ENCODE measurements at regions not wholly inside any gene's neighbourhood (a gene's known extent, or its start where the extent isn't known, plus 50 kb on each side); places are given as distances from the start of the nearest gene placed in this dataset.
"Not testable (repeated sequence)": the region's sequence is repeated elsewhere in the genome, so short reads cannot be mapped to it uniquely, and the experiment has no call there.

DNA sequence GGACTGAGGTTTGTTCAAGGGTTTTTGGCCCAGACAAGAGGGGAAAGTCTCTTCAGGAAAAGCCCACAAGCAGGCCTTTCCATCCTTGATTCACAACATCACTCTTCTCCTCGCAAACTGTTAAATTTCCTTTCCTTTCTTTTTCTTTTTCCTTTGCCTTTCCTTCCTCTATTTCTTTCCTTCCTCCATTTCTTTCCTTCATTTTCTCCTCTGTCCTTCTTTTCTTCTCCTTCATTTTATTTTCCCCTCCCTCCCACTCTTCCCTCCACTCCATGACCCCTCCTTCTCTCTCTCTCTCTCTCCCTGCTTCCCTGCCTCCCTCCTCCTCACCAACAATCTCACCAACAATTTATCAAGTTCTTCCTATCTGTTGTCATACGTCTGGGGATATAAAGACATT lies 89.1 kb downstream of the FAM72B start:
- TF ChIP-seq, protein P1, sequence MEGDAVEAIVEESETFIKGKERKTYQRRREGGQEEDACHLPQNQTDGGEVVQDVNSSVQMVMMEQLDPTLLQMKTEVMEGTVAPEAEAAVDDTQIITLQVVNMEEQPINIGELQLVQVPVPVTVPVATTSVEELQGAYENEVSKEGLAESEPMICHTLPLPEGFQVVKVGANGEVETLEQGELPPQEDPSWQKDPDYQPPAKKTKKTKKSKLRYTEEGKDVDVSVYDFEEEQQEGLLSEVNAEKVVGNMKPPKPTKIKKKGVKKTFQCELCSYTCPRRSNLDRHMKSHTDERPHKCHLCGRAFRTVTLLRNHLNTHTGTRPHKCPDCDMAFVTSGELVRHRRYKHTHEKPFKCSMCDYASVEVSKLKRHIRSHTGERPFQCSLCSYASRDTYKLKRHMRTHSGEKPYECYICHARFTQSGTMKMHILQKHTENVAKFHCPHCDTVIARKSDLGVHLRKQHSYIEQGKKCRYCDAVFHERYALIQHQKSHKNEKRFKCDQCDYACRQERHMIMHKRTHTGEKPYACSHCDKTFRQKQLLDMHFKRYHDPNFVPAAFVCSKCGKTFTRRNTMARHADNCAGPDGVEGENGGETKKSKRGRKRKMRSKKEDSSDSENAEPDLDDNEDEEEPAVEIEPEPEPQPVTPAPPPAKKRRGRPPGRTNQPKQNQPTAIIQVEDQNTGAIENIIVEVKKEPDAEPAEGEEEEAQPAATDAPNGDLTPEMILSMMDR (IDR thresholded peaks at IDR 0.05), result not testable (repeated sequence)
- not testable (repeated sequence) for TF ChIP-seq POLR2AphosphoS5, POLR2A, EP300 (IDR thresholded peaks at IDR 0.05)

Data from sigmoid colon (tissue), 4 donors.